ENCODE measurements at regions not wholly inside any gene's neighbourhood (a gene's known extent, or its start where the extent isn't known, plus 50 kb on each side); places are given as distances from the start of the nearest gene placed in this dataset.

- no peak for DNase-seq
Measured at GRCh38 chr3:13266005-13266404, 154.1 kb downstream of the NUP210 start.

- no peak for DNase-seq
Measured at GRCh38 chr3:13265507-13265906, 154.6 kb downstream of the NUP210 start.

- no peak for DNase-seq
Measured at GRCh38 chr3:13265016-13265415, 155.1 kb downstream of the NUP210 start.

- DNase-seq = no peak
Measured at GRCh38 chr3:13264468-13264795, 155.7 kb downstream of the NUP210 start.

- DNase-seq = no peak
Measured at GRCh38 chr3:13263770-13264467, 156.2 kb downstream of the NUP210 start.

- DNase-seq = no peak
Measured at GRCh38 chr3:13262493-13263211, 157.5 kb downstream of the NUP210 start.

GRCh38 chr3:13261892-13262291, 158.2 kb downstream of the NUP210 start:
- DNase-seq = no peak

GRCh38 chr3:13261104-13261830, 158.9 kb downstream of the NUP210 start:
- DNase-seq = no peak

- DNase-seq = no peak
Measured at GRCh38 chr3:13260259-13261103, 159.6 kb downstream of the NUP210 start.

- no peak for DNase-seq
Measured at GRCh38 chr3:13259831-13260230, 160.3 kb downstream of the NUP210 start.

- DNase-seq = no peak
Measured at GRCh38 chr3:13258986-13259514, 161.1 kb downstream of the NUP210 start.

GRCh38 chr3:13258280-13258679, 161.8 kb downstream of the NUP210 start:
- DNase-seq = no peak

GRCh38 chr3:13257666-13258065, 162.5 kb downstream of the NUP210 start:
- no peak for DNase-seq

GRCh38 chr3:13256845-13257244, 163.3 kb downstream of the NUP210 start:
- no peak for DNase-seq

GRCh38 chr3:13254028-13254951, 165.8 kb downstream of the NUP210 start:
- no peak for DNase-seq

GRCh38 chr3:13253208-13253937, 166.7 kb downstream of the NUP210 start:
- DNase-seq = no peak

GRCh38 chr3:13252207-13252606, 167.9 kb downstream of the NUP210 start:
- no peak for DNase-seq

GRCh38 chr3:13251166-13251903, 168.8 kb downstream of the NUP210 start:
- no peak for DNase-seq

- DNase-seq = no peak
Measured at GRCh38 chr3:13249664-13250390, 170.3 kb downstream of the NUP210 start.

- DNase-seq = no peak
Measured at GRCh38 chr3:13248640-13249039, 171.5 kb downstream of the NUP210 start.

Measured in NCI-H82 (cell line).